C4-2B (cell line): ENCODE measurements at regions not wholly inside any gene's neighbourhood (a gene's known extent, or its start where the extent isn't known, plus 50 kb on each side); places are given as distances from the start of the nearest gene placed in this dataset.

Experiments used
- H3K27ac ChIP-seq: fragments of 450-650 bp; 2 replicates; pipeline ENCODE4 v1.5.1; 2017
- ZFX ChIP-seq: fragments of 450-650 bp; IDR thresholded peaks from 2 replicates; pipeline ENCODE4 v1.6.1; 2017
- TF ChIP-seq, protein P1 (sequence below): fragments of 450-650 bp; conservative IDR thresholded peaks from 2 replicates; pipeline ENCODE4 v1.5.1; 2017; ENCODE audit warnings: mild to moderate bottlenecking

DNA sequence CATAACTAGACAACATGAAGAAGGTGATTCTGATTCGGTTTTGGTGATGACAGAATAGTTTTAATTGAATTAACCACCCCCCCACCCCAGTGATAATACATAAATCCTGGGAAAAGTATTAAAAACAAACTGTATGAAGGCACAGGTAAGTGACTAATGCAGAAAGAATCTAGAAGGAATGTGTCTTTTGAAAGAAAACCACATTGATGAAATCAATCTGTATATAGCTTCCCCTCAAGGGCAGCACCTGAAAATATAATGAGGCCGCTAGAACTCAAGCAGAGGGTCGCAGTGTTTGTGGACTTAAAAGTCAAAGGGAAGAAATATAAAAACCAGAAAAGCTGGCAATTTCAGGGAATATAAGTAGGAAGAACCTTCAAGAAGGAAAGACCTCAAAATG lies 580.5 kb upstream of the CHORDC1 start:
- TF ChIP-seq, protein P1, sequence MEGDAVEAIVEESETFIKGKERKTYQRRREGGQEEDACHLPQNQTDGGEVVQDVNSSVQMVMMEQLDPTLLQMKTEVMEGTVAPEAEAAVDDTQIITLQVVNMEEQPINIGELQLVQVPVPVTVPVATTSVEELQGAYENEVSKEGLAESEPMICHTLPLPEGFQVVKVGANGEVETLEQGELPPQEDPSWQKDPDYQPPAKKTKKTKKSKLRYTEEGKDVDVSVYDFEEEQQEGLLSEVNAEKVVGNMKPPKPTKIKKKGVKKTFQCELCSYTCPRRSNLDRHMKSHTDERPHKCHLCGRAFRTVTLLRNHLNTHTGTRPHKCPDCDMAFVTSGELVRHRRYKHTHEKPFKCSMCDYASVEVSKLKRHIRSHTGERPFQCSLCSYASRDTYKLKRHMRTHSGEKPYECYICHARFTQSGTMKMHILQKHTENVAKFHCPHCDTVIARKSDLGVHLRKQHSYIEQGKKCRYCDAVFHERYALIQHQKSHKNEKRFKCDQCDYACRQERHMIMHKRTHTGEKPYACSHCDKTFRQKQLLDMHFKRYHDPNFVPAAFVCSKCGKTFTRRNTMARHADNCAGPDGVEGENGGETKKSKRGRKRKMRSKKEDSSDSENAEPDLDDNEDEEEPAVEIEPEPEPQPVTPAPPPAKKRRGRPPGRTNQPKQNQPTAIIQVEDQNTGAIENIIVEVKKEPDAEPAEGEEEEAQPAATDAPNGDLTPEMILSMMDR: no peak
- TF ChIP-seq ZFX: no peak
- H3K27ac ChIP-seq: no peak overlapping the region

DNA sequence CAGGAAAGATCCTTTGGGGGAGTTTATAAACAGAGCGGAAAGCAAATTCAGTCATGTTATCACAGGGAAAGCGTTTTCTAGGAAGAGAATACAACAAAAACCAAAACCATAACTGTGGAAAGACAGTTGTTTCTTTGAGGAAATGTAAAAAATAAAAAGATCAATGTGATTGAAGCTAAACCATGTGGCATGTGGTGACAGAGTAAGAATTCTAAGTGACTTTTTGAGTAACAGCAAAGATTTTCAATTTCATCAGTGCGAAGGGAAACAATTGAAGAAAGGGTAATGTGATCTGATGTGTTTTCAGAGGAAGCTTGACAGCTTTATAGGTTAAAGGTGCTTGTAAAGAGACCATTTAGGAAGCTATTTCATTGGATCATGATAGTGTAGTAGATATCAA lies 575.9 kb upstream of the CHORDC1 start:
- TF ChIP-seq, protein P1: no peak
- no peak for TF ChIP-seq ZFX
- no peak overlapping the region for H3K27ac ChIP-seq

DNA sequence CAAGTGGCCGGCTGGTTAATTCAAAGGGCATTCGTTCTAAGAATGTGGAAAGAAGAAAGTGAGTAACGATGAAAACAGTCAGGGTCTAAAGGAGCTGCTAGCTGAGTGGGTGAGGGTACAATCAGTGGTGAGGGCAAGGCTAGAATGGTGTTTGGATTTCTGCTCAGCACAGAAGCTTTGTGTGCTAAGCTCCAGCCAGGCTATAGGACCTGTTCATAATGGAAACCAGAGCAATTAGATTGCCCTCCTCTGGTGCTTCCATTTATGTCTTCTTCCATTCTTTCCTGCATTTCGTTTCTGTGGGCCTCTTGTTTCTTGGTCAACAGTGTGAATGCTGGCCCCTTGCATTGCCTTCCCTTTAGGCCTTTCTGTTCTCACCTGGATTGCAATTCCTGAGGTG lies 572.9 kb upstream of the CHORDC1 start:
- H3K27ac ChIP-seq: no peak overlapping the region
- TF ChIP-seq, protein P1: no peak
- TF ChIP-seq ZFX: no peak

DNA sequence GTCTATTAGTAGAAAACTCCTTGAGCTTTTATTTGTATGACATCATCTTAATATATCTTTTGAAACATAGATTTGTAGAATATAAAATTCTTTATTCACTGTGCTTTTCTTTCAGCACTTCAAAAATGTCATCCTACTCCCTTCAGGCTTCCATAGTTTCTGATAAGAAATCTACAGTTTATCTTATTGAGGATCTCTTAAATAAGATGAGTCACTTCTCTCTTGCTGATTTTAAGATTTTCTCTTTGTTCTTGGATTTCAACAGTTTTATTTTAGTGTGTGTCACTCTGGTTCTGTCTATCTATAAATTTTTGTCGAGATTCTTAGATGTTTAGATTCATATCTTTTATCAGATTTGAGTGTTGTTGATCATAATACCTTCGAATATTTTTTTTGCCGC lies 566.1 kb upstream of the CHORDC1 start:
- no peak for TF ChIP-seq ZFX
- TF ChIP-seq, protein P1: no peak
- H3K27ac ChIP-seq: no peak overlapping the region

DNA sequence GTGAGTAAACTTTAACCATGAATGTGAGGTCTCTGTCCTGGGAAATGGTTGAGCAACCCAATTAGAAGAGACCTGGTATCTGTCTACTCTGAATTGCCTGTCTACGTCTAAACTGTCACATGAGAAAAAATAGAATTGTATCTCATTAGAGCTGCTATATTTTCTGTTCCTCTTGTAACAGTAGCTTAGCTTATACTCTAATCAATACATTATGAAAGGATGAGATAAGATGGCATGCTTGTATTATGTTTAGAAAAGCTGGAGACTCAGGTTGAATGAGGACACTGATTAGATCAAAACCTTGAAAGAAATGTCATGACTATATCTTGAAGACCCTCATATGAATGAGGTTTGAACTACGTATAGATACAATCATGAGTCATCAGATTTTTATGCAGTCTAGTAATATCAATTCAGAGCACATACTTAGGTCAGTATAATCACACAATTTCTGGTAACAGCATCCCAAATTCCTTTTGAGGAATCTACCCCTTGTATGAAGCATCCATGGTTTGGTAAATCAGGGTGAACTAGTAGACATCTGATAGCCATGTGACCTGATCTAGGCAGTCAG lies 561.5 kb upstream of the CHORDC1 start:
- no peak overlapping the region for H3K27ac ChIP-seq
- TF ChIP-seq ZFX: no peak
- TF ChIP-seq, protein P1: no peak

DNA sequence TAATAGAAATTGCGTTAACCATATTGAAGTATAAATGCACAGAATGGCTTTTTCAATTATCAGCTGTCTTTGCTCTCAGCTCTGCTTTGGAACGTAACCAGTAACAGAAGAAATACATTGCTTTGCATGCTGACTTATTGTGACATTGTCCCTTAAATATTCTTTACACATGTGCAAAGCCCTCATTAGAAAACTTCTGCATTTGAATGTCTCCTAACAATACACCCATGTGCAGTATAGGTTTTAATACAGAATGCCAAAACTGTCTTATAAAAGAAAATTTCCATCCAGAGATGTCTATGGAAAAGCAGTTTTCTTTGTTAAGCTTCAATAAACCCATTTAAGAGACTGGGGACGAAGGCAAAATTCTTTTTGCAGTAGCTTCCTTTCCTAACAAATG lies 560.3 kb upstream of the CHORDC1 start:
- H3K27ac ChIP-seq: no peak overlapping the region
- TF ChIP-seq, protein P1: no peak
- TF ChIP-seq ZFX: no peak

DNA sequence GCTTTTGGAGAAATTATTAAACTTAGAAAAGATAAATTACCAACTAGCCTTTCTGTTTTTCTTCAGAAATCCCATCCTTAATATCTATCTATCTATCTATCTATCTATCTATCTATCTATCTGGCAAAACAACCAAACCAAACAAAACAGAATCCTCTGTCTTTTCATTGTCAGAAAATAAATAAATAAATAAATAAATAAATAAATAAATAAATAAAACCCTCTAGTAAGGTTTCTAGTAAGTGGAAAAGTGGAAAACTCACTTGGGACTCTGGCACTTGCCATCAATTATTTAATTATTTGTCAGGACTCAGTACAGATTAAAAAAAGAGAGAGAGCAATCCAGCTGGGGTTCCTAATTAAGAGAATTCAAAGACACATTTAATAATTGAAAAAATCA lies 556.2 kb upstream of the CHORDC1 start:
- H3K27ac ChIP-seq: no peak overlapping the region
- TF ChIP-seq, protein P1: no peak
- no peak for TF ChIP-seq ZFX
